ENCODE measurements at regions not wholly inside any gene's neighbourhood (a gene's known extent, or its start where the extent isn't known, plus 50 kb on each side); places are given as distances from the start of the nearest gene placed in this dataset.

DNA sequence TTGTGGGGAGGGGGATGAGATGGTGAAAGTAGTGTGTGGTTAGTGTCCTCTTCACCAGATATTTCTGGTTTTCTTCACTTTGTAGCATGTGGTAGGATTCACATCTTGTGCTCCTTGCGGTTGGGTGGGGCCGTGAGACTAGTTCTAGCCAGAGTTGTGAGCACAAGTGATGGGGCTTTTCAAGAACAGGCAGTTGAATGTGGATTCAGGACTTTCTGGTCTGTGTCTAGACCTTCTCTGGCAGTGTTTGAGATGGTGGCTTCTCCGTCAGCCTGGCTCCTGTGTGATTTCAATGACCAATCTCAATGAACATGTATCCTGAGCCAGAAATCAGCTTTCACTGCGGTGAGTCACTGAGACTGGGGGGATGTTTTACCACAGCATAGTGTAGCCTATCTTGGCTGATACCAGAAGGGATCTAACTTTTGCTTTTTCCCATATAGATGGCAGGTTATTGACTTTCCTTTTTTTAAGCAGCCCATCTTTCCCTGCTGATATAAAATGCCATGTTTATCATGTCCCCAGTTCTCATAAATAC, 82.6 kb downstream of the RPLP1 start:
- intact Hi-C loops (cut with DNase I), result no loop called here
- 77 to 83% (median 79%) methylated on average over 4 of the region's 4 CpGs for WGBS, 3 donors
- no peak for DNase-seq

DNA sequence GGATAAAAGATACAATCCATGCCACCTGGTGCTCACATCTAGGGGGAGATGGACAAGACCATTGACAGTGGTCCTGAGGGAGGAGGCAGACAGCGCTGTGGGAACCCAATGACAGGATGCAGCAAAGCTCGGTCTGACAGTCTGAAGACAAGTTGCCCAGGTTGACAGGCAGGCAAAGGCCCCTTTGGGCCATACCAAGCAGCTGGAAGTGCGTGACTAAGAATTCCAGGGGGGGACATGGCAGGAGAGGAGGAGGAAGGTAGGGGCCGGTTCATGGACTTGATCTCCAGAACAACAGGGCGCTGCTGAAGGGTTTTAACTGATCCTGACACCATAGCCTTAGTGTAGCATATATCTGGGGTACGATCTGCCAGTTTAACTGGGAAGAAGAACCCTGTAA, 83.4 kb downstream of the RPLP1 start:
- no peak for DNase-seq
- WGBS, 3 donors, result 85 to 91% (median 89%) methylated on average over 6 of the region's 6 CpGs
- TF ChIP-seq EP300 (IDR thresholded peaks at IDR 0.05), result no peak
- no peak for TF ChIP-seq POLR2A (IDR thresholded peaks at IDR 0.05)
- TF ChIP-seq, protein P1, sequence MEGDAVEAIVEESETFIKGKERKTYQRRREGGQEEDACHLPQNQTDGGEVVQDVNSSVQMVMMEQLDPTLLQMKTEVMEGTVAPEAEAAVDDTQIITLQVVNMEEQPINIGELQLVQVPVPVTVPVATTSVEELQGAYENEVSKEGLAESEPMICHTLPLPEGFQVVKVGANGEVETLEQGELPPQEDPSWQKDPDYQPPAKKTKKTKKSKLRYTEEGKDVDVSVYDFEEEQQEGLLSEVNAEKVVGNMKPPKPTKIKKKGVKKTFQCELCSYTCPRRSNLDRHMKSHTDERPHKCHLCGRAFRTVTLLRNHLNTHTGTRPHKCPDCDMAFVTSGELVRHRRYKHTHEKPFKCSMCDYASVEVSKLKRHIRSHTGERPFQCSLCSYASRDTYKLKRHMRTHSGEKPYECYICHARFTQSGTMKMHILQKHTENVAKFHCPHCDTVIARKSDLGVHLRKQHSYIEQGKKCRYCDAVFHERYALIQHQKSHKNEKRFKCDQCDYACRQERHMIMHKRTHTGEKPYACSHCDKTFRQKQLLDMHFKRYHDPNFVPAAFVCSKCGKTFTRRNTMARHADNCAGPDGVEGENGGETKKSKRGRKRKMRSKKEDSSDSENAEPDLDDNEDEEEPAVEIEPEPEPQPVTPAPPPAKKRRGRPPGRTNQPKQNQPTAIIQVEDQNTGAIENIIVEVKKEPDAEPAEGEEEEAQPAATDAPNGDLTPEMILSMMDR (IDR thresholded peaks at IDR 0.05), result no peak
- no peak overlapping the region for H3K4me3 ChIP-seq
- intact Hi-C loops (cut with DNase I), result no loop called here
- no peaks in the 10 kb centered on the region for H3K27me3 ChIP-seq
- no peaks in the 10 kb centered on the region for H3K9me3 ChIP-seq
- no peak overlapping the region for H3K27ac ChIP-seq
- H3K4me1 ChIP-seq (ENCODE audit: insufficient read depth), result no peaks in the 10 kb centered on the region
- no peaks in the 10 kb centered on the region for H3K36me3 ChIP-seq

More for the DNA sequence above, 82.6 kb downstream of the RPLP1 start:
- no peaks in the 10 kb centered on the region for H3K4me1 ChIP-seq (ENCODE audit: insufficient read depth)
- H3K4me3 ChIP-seq, result no peak overlapping the region
- H3K27ac ChIP-seq, result no peak overlapping the region
- TF ChIP-seq EP300 (IDR thresholded peaks at IDR 0.05) (no peak), POLR2A (IDR thresholded peaks at IDR 0.05) (no peak)
- TF ChIP-seq, protein P1 (IDR thresholded peaks at IDR 0.05), result no peak
- H3K9me3 ChIP-seq, result no peaks in the 10 kb centered on the region
- no peaks in the 10 kb centered on the region for H3K27me3 ChIP-seq
- no peaks in the 10 kb centered on the region for H3K36me3 ChIP-seq

DNA sequence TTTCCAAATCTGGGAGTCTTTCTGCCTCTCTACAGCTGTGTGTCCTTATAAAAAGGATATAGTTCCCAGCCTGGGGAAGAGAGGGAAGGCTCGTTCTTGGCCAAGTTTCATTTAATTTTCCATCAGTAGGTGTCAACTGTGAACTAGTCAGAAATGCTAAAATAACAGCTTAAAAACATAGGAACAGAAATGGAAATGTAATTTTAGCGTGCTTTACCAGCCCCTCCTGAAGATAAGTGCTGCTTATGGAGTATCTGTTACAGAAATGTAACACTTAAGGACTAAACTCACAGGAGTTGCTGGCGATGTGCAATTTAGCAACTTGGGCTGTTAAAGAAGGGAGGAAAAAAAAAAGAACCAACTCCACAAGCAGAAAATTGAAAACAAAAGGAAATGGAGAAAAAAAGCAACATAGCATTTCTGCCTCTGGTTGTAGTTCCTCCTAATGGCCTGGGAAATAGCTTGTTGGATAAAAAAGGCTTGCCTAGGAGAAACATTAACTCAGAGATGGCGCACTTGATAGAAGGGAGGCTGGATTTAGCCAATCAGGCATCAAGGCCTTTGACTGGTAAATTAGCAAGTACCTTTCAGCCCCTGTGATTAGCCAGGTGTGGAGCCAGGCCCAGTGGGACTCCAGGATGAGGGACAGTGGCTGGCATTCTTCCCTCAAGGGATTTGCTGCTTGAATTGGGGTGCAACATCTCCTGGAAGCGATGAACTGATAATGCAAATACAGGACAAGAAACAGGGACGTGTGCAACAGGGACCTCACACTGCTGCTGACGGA, 84.3 kb downstream of the RPLP1 start:
- Histone ChIP-seq H3K4me1 (ENCODE audit: insufficient read depth) (no peaks in the 10 kb centered on the region), H3K36me3 (no peaks in the 10 kb centered on the region), H3K9me3 (no peaks in the 10 kb centered on the region), H3K4me3 (no peak overlapping the region), H3K27me3 (no peaks in the 10 kb centered on the region), H3K27ac (no peak overlapping the region)
- intact Hi-C loops (cut with DNase I), result no loop called here
- no peak for DNase-seq
- WGBS, 3 donors, result 84 to 87% (median 85%) methylated on average over 7 of the region's 7 CpGs
- TF ChIP-seq, protein P1 (IDR thresholded peaks at IDR 0.05), result no peak
- no peak for TF ChIP-seq POLR2A (IDR thresholded peaks at IDR 0.05)
- TF ChIP-seq EP300 (IDR thresholded peaks at IDR 0.05), result no peak

DNA sequence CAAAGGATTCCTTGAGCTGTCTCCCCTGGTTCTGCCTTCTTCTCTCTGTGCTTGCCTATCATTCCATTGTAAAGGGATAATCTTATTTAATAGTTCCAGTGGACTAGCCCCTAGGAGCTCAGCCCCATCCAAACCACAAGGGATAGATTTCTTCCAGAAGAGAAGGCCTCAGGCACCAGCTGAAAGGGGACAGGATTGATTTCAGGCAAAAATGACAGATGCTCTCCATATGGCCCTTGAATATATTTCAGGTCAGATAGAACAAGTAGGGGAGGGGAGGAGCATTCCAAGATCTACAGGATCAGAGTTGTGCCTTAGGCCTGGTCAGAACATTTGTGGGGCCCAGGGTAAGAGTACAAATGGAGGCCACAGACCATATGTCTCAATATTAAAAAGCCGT, 85.3 kb downstream of the RPLP1 start:
- H3K27ac ChIP-seq, result no peak overlapping the region
- no peaks in the 10 kb centered on the region for H3K9me3 ChIP-seq
- intact Hi-C loops (cut with DNase I), result no loop called here
- DNase-seq, result no peak
- no peaks in the 10 kb centered on the region for H3K36me3 ChIP-seq
- no peaks in the 10 kb centered on the region for H3K27me3 ChIP-seq
- H3K4me1 ChIP-seq (ENCODE audit: insufficient read depth), result no peaks in the 10 kb centered on the region
- no peak overlapping the region for H3K4me3 ChIP-seq
- 100% methylated on average over 1 of the region's 1 CpG for WGBS, 3 donors
- TF ChIP-seq EP300 (IDR thresholded peaks at IDR 0.05) (no peak), POLR2A (IDR thresholded peaks at IDR 0.05) (no peak)
- TF ChIP-seq, protein P1 (IDR thresholded peaks at IDR 0.05), result no peak
